HG03025 (cell line): ENCODE measurements at regions not wholly inside any gene's neighbourhood (a gene's known extent, or its start where the extent isn't known, plus 50 kb on each side); places are given as distances from the start of the nearest gene placed in this dataset.
"Not testable (repeated sequence)": the region's sequence is repeated elsewhere in the genome, so short reads cannot be mapped to it uniquely, and the experiment has no call there.

Experiments
- ATAC-seq: cut with Tn5 transposase; IDR thresholded peaks from one replicate; pipeline ENCODE4 v1.9.1; 2021; ENCODE audit warnings: mild to moderate bottlenecking, moderate library complexity; ENCODE audit not compliant: unreplicated experiment, low FRiP score

DNA sequence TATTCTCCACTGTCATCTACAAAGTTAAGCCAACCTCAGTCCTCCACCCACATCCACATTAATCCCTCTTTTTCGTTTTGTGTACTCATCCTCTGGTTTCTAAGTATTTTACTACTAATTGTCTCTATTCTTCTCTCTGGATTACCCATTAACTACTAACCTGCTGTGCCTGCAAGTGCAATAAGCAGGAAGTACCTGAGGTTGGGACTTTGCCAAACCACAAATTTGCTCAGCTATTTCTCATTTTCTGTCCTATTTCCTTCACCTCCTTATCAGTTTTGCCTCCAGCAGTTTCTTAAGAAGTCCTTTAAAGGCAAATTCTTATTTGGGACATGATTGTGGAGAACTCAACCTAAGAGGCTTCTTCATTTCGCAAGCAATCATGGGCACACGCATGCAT is 1708.9 kb downstream of the SLITRK5 start:
- ATAC-seq, result no peak

DNA sequence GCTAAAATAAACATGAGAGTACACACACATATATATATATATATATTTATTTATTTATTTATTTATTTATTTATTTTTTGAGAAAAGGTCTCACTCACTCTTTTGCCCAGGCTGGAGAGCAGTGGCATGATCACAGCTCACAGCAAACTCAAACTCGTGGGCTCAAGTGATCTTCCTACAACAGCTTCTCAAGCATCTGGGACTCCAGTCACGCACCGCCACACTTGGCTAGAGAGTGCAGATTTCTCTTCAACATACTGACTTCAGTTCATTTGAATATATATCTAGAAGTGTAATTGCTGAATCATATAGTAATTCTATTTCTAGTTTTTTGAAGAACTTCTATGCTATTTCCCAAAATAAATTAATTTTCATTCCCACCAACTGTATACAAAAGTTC is 1711.8 kb downstream of the SLITRK5 start:
- ATAC-seq, result no peak

DNA sequence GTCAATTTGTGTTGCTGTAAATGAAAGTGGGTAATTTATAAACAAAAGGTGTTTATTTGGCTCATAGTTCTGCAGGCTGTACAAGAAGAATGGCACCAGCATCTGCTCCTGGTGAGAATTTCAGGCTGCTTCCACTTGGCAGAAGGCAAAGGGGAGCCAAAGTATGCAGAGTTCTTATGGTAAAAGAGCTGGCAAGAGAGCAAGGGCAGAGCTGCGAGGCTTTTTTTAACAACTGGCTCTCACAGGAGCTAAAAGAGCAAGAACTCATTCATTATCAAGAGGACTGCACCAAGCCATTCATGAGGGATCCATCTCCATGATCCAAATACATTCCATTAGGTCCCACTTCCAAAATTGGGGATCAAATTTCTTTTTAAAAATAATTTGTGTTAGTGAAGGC is 1712.7 kb downstream of the SLITRK5 start:
- no peak for ATAC-seq

DNA sequence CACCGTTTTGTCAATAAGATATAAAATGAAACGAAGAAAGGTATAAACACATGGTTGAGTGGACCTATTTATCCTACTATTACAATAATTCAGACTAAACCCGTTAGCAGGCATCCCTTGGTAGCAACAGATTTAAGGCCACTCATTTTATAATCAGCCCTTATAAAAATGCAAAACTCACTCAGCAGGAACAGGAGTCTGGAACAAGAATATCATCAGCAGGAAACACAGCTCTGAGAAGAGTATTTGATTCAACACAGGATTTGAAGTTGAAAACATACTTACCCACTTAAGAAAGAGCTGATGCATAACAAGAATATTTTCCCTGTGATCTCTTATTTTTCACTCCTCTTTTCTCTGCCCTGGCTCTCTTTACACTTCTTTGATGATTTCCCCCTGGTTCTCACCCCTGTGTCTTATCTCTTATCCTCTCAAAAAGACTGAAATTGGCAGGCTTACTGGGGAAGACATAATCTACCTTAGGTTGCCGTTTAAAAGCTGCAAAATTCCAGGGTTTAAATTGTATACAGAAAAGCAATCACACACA is 1722.7 kb downstream of the SLITRK5 start:
- no peak for ATAC-seq

DNA sequence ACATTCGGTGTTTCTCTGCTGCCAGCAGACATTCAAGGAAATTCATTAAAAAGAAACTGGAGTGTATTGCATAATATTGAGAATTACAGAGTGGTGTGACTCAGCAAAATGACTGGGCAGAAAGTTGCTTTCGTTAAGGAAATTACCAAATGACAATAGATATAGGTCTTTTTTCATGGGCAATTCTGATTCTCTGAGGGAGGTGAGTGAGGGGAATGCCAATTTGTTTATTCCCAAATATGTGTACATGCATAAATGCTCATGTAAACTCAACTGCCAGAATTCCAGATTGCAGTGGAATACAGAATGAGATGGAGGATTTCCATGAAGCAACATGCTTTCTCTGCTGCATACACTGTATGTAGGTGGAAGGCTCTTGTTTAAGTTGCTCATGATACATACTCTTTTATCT is 1730.1 kb downstream of the SLITRK5 start:
- ATAC-seq, result no peak

DNA sequence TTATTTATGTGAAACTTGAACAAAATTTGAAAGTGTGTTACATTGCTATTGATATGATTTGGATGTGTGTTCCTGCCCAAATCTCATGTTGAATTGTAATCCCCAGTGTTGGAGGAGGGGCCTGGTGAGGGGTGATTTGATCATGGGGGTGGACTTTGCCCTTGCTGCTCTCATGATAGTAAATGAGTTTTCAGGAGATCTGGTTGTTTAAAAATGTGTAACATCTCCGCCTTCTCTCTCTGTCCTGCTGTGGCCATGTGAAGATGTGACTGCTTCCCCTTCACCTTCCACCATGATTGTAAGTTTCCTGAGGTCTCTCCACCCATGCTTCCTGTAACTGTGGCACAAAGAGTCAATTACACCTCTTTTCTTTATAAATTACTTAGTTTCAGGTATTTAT is 1731.0 kb downstream of the SLITRK5 start:
- ATAC-seq, result no peak

DNA sequence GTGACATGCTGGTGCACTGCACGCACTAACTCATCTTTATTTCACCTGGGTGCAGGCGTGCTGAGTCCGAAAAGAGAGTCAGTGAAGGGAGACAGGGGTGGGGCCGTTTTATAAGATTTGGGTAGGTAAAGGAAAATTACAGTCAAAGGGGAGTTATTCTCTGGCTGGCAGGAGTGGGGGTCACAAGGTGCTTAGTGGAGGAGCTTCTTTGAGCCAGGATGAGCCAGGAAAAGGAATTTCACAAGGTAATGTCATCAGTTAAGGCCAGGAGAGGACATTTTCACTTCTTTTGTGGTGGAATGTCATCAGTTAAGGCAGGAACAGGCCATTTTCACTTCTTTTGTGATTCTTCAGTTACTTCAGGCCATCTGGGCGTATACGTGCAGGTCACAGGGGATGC is 1734.9 kb downstream of the SLITRK5 start:
- not testable (repeated sequence) for ATAC-seq

DNA sequence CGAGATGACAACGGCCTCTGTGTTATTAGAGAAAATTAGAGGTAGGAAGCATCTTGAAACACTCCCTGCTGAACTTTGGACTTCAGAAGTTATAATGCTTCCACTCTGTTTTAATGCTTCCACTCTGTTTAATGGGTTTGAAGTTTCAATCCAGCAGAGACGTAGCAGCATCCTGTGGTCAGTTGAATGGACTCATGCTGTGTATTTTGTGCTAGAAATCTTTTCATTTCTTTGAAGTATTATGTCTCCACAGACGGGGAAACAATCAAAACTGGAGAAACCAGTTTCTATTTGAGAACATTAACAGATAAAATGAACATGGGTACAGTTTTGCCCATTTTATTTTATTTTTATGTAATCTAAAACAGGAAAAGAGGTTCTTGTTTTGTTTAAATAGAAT is 1736.2 kb downstream of the SLITRK5 start:
- ATAC-seq, result no peak

DNA sequence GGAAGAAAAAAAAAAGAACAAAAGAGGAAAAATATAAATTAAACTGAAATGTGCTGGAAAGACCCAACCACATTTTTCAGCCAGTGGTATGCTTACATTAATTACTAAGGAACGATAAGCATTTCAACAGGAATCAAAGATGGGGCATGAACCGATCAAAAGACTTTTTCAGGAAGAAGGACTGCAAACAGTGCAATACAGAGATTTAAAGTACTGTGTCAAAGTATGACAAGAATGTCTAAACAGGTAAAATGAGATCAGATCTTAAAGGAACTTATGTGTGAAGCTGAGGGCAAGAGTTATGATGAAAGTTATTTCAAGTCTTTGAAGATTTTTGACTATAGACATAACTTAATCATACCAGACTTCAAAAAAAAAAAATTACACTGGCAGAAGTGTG is 1761.8 kb downstream of the SLITRK5 start:
- no peak for ATAC-seq

DNA sequence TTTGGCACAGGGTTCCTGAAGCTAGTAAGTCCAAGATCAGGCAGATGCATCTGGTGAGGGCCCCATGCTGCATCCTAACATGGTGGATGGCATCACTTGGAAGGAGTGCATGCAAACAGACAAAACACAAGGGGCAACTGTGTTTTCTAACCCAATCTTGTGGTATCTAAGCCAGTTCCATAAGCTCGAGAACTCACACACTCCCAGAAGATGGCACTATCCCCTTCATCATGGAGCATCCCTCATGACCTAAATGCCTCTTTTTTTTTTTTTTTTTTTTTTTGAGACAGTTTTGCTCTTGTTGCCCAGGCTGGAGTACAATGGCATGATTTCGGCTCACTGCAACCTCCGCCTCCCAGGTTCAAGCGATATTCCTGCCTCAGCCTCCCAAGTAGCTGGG is 1763.5 kb downstream of the SLITRK5 start:
- ATAC-seq, result not testable (repeated sequence)

DNA sequence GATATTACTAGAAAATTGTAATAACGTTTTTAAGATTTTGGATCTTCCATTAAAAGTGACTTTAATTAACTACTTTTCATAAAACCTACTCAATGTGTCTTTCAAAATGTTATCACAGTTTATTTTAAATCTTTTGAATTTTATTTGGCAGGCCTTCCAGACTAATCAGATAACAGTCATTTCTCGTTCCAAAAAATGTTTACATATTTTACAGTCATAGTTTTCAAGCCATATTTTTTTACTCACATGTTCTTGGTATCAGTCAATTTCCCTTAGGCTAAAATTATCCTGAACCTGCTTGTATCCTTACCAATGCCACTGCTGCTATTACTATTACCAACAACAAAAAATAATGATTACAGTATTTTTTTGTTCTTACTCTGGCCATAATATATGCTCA is 1783.5 kb downstream of the SLITRK5 start:
- ATAC-seq, result no peak

DNA sequence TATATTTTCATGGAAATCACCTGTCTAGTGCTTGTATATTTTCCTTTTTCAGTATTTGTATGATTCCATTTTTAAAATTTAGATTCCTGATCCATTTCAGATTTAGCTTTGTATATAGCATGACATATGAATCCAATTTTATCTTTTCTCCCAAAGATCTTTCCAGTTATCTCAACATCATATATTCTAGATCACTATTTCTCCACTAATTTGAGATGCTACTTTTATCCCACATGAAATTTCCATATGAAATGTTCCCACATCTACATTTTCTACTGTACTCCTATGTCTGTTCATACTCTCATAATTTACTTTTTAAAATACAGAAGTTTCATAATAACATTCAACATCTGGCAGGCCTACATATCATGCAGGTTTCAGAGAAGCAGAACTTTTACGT is 1784.1 kb downstream of the SLITRK5 start:
- ATAC-seq, result no peak

DNA sequence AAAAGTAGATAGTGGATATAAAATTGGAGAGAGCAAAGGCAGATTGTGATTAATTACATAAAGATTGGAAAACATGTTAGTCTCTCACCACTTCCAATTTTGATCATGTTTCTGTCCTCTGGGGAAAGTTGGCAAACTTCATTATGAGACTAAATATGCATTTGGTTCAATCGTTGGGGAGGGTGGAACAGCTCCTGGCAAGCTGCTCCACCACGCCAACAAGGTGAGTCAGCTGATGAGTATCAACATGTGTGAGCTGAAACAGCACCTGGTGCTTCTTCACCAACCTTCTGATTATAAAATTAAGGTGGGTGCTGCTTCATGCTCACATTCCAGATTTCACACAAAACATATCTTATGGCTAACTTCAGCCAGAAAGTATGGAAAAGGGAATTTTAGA is 1784.6 kb downstream of the SLITRK5 start:
- no peak for ATAC-seq

DNA sequence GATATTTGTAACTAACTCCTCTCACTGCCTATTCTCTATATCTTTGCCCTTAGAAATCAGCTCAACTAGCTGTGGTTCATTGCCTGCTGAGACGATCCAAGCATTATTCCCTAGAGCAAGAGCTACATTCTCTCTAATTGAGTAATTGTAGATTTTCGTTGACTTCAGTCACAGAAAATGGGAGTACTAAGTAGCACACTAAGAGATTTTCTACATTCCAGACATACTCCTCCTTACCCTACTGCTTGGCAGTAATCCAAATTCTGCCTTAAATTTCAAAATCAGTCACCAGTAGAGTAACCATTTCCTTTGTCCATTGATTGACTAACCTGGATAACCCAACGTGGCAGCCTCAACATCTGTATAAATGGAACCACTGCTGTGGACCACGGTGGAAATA is 1786.8 kb downstream of the SLITRK5 start:
- ATAC-seq, result no peak

DNA sequence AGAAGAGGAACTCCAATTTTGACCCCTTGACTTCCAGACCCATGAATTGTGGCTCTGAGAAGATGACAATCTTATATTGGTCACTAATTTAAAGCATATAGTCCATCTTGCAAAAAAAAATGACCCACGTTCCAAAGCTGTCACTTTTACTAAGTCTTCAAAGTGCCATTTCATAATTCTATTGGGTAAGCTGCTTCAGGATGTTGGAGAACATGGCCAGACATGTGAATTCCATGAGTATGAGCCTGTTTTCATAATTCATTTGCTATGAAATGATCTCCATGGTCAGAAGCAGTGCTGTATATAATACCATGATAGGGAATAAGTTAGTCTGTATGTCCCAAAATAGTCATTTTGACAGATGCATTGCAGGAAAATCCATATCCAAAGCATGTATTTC is 1787.3 kb downstream of the SLITRK5 start:
- no peak for ATAC-seq

DNA sequence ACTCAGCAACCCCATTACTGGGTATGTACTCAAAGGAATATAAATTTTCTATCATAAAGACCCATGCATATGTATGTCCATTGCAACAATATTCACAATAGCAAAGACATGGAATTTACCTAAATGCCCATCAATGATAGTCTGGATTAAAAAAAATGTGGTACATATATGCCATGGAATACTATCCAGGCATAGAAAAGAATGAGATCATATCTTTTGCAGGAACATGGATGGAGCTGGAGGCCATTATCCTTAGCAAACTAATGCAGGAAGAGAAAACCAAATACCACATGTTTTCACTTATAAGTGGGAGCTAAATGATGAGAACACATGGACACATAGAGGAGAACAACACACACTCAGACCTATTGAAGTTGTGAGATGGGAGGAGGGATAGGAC is 1789.7 kb downstream of the SLITRK5 start:
- not testable (repeated sequence) for ATAC-seq

DNA sequence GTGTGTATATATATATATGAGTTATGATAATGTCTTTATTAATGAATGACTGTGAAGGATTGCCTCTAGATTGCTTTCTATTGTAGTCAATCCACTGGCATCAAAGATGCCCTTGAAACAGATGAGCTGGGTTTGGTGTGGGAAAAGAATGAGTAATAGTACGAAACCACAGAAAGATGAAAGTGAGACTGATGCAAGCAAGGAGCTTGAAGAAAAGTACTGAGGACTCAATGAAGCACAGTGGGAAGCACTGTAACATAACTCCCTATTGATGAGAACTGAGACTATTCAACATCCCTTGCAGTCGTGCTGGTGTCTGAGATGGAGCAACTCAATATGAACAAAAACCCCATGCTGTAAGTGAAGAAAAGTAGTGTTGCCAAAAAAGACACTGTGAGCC is 1794.2 kb downstream of the SLITRK5 start:
- no peak for ATAC-seq

DNA sequence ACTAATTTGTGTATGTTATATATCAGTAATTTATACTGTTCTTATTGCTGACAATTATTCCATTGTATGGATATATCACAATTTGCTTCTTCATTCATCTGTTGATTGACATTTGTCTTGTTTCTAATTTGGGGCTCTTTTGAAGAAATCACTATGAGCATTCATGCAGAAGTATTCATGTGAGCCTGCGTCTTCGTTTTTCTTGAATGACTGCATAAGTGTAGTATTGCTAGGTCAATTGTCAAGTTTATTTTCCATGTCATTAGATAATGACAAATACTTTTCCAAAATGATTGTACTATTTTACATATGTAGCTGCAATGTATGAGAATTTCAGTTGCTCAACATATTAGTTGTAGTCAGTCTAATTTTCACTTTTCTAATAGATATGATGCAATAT is 1796.9 kb downstream of the SLITRK5 start:
- no peak for ATAC-seq

DNA sequence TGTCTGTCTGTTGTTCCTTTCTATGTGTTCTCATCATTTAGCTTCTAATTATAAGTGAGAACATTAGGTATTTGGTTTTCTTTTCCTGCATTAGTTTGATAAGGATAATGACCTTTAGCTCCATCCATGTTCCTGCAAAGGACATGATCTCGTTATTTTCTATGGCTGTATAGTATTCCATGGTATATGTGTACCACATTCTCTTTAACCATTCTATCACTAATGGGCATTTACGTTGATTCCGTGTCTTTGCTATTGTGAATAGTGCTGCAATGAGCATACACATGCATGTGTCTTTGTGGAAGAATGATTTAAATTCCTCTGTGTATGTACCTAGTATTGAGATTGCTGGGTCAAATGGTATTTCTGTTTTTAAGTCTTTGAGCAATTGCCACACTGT is 1799.7 kb downstream of the SLITRK5 start:
- ATAC-seq, result no peak

DNA sequence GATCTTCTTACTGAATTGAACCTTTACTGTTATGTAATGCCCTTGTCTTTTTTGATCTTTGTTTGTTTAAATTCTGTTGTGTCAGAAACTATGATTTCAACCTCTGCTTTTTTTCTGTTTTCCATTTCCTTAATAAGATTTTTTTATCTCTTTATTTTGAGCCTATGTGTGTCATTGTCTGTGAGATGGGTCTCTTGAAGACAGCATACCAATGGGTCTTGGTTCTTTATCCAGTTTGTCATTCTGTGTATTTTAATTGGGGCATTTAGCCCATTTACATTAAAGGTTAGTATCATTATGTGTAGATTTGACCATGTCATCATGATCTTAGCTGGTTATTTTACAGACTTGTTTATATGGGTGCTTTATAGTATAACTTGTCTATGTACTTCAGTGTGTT is 1803.3 kb downstream of the SLITRK5 start:
- no peak for ATAC-seq

DNA sequence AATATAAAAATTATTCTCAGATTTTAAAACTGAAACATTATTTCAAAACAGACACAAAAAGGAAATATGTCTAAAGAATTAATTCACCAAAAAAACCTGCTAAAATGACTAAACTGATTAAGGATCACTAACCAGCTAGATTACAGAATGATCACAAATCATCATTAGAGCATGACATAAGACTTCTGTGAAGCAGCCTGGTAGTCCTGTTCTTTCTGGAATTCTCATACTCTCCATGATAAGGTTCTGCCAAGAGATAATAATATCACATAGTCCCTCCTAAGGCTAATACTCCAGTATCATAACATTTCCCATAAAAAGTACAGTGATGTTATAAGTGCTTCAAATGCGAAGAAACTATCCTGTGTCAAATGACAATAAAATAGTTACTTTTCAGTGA is 1814.9 kb downstream of the SLITRK5 start:
- ATAC-seq, result no peak

DNA sequence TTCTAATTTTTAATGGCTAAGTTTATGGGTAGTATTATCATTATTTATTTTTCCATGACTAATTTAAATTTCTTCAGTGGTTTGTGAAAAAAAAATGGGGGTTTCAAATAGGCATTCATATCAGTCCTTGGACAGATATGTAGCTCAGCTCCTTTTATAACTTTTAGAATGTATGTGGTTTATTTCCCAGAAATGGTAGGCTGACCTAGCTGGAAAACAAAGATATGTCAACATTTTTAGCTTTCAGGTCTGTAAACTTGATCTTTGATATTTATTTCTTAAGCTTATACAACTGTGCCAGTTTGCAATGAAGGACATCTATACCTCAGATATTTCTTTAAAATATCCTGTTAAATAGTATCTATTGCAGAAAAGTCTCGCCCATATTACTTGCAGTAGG is 1815.5 kb downstream of the SLITRK5 start:
- ATAC-seq, result no peak

DNA sequence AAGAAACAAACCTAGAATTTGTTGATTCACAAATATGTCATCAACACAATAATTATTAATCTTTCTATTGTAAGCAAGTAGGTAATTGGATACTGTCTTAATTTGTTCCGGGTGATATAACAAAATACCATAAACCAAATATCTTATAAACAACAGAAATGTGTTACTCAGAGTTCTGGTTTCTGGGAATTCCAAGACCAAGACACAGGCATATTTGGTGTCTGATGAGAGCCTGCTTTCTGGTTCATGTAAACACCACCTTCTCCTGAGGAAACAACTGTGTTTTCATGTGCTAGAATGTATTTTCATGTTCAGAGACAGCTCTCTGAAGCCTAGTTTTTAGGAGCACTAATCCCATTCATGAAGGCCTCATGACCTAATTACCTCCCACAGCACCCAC is 1819.5 kb downstream of the SLITRK5 start:
- ATAC-seq, result no peak
